ENCODE measurements at regions not wholly inside any gene's neighbourhood (a gene's known extent, or its start where the extent isn't known, plus 50 kb on each side); places are given as distances from the start of the nearest gene placed in this dataset.

DNA sequence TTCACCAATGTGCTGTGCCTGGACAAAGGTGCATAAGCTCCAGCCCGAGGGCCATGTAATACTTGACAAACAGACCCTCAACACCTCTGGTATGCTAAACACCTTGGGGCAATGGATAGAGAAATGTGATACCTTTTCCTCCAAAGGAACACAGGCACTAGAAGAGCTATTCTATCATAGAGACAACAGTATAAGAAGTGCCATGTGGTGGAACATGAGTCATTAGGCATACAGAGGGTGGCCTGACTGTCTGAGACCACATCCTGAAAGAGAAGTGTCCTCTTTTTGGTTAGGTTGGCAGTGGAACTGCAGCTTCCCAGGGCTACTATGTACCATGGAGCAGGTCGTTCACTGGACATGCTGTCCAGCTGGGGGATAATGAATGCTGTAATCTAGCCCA, 153.9 kb downstream of the INSIG2 start:
- Histone ChIP-seq H3K4me3 (ENCODE audit: low read depth, low read length) (no peak overlapping the region), H3K27me3 (ENCODE audit: control insufficient read depth, insufficient read depth, low read length) (no peaks in the 10 kb centered on the region), H3K36me3 (ENCODE audit: control insufficient read depth, insufficient read depth, low read length) (no peaks in the 10 kb centered on the region)
- TF ChIP-seq, protein P1, sequence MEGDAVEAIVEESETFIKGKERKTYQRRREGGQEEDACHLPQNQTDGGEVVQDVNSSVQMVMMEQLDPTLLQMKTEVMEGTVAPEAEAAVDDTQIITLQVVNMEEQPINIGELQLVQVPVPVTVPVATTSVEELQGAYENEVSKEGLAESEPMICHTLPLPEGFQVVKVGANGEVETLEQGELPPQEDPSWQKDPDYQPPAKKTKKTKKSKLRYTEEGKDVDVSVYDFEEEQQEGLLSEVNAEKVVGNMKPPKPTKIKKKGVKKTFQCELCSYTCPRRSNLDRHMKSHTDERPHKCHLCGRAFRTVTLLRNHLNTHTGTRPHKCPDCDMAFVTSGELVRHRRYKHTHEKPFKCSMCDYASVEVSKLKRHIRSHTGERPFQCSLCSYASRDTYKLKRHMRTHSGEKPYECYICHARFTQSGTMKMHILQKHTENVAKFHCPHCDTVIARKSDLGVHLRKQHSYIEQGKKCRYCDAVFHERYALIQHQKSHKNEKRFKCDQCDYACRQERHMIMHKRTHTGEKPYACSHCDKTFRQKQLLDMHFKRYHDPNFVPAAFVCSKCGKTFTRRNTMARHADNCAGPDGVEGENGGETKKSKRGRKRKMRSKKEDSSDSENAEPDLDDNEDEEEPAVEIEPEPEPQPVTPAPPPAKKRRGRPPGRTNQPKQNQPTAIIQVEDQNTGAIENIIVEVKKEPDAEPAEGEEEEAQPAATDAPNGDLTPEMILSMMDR (IDR thresholded peaks at IDR 0.05; ENCODE audit: insufficient read depth, low read length, severe bottlenecking): no peak
- FAIRE-seq (no peak), DNase-seq (ENCODE audit: low read depth) (peak; percentile 93)

DNA sequence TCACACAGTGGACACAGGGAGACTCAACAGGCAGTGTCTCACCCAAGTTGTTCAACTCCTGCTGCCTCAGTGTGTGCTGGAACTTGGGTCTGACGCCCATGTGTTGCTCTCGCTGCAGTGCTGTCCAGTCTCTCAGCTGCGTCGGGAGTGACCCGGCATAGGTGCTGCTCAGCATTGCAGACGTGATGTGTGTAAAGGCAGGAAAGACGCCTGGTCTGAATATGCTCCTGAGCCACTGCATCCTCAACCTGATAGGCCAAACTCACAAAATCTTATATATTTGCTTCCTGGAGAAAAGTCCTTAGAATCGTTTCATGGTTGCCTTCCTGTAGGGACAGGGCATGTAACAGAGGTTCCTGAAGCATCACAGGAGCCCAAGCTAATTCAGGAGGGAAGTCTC, 152.9 kb downstream of the INSIG2 start:
- Histone ChIP-seq H3K36me3 (ENCODE audit: control insufficient read depth, insufficient read depth, low read length) (no peaks in the 10 kb centered on the region), H3K27me3 (ENCODE audit: control insufficient read depth, insufficient read depth, low read length) (no peaks in the 10 kb centered on the region), H3K4me3 (ENCODE audit: low read depth, low read length) (no peak overlapping the region)
- DNase-seq (ENCODE audit: low read depth): no peak
- TF ChIP-seq, protein P1 (IDR thresholded peaks at IDR 0.05; ENCODE audit: insufficient read depth, low read length, severe bottlenecking): no peak
- peak; percentile 40 for FAIRE-seq

DNA sequence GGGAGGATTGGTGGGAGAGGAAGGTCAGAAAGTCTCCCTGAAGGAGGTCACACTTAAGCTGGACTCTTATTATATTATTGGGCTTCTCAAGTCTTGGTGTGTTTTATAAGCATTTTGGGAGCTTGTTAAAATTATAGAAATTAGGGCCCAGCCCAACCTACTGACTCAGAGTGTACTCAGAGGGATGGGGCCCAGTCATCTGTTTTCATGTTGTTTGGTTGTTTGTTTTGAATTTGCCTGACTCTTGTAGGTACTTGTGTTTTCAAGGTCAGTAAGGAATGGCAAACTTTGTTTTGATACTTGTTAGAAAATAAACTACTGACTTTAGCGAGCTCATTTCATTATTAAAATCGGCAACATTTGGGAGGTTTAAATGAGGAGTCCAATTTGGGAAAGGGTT, 152.0 kb downstream of the INSIG2 start:
- Histone ChIP-seq H3K27me3 (ENCODE audit: control insufficient read depth, insufficient read depth, low read length) (no peaks in the 10 kb centered on the region), H3K4me3 (ENCODE audit: low read depth, low read length) (no peak overlapping the region), H3K36me3 (ENCODE audit: control insufficient read depth, insufficient read depth, low read length) (no peaks in the 10 kb centered on the region)
- DNase-seq (ENCODE audit: low read depth): peak; percentile 65
- no peak for FAIRE-seq
- TF ChIP-seq, protein P1 (IDR thresholded peaks at IDR 0.05; ENCODE audit: insufficient read depth, low read length, severe bottlenecking): no peak

DNA sequence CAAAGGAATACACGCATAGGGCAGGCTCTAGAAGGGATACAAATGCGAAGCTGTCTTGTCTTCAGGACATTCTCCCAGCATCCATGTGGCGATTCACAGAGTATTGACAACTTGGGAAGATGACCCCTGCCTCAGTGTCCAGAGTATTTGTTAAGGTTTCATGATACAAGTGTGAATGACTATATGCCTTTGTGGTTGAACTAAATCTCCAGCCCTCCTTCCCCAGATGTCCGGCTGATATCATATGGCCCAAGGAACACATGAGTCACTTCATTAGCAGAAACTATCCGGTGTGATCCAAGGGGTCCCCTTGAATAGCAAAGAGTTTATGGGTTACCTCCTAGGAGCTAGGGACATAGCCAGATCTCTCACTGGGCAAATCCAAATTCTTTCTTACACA, 151.0 kb downstream of the INSIG2 start:
- Histone ChIP-seq H3K27me3 (ENCODE audit: control insufficient read depth, insufficient read depth, low read length) (no peaks in the 10 kb centered on the region), H3K36me3 (ENCODE audit: control insufficient read depth, insufficient read depth, low read length) (no peaks in the 10 kb centered on the region), H3K4me3 (ENCODE audit: low read depth, low read length) (no peak overlapping the region)
- no peak for DNase-seq (ENCODE audit: low read depth)
- TF ChIP-seq, protein P1 (IDR thresholded peaks at IDR 0.05; ENCODE audit: insufficient read depth, low read length, severe bottlenecking): no peak
- no peak for FAIRE-seq

DNA sequence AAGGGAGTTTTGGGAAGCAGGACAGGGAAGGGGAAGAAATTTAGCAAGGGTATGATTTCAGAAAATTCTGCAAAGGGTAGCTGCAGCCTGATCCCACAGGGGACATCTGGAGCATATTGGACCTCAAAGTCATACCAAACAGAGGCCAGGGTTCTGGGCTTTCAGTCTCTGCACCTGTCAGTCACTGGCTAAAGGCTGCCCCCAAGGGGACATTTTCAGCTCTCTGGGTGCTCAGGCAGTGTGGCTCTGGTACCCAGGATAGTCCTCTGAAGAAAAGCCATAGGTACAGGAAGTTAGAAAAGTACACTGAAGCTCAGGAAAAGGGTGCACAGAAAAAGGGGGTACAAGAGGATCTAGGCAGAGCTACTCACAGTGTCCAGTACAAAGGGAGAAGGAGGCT, 149.2 kb downstream of the INSIG2 start:
- TF ChIP-seq, protein P1 (IDR thresholded peaks at IDR 0.05; ENCODE audit: insufficient read depth, low read length, severe bottlenecking): no peak
- Histone ChIP-seq H3K4me3 (ENCODE audit: low read depth, low read length) (no peak overlapping the region), H3K27me3 (ENCODE audit: control insufficient read depth, insufficient read depth, low read length) (no peaks in the 10 kb centered on the region), H3K36me3 (ENCODE audit: control insufficient read depth, insufficient read depth, low read length) (no peaks in the 10 kb centered on the region)
- no peak for FAIRE-seq
- no peak for DNase-seq (ENCODE audit: low read depth)

- DNase-seq (ENCODE audit: low read depth) (no peak), FAIRE-seq (no peak)
- TF ChIP-seq, protein P1 (IDR thresholded peaks at IDR 0.05; ENCODE audit: insufficient read depth, low read length, severe bottlenecking): no peak
- H3K36me3 ChIP-seq (ENCODE audit: control insufficient read depth, insufficient read depth, low read length): no peaks in the 10 kb centered on the region
- no peak overlapping the region for H3K4me3 ChIP-seq (ENCODE audit: low read depth, low read length)
- no peaks in the 10 kb centered on the region for H3K27me3 ChIP-seq (ENCODE audit: control insufficient read depth, insufficient read depth, low read length)
Measured at GRCh38 chr2:118232796-118233195, 144.5 kb downstream of the INSIG2 start.

All from bronchial epithelial cell (primary cell).